ENCODE measurements at regions not wholly inside any gene's neighbourhood (a gene's known extent, or its start where the extent isn't known, plus 50 kb on each side); places are given as distances from the start of the nearest gene placed in this dataset.

DNA sequence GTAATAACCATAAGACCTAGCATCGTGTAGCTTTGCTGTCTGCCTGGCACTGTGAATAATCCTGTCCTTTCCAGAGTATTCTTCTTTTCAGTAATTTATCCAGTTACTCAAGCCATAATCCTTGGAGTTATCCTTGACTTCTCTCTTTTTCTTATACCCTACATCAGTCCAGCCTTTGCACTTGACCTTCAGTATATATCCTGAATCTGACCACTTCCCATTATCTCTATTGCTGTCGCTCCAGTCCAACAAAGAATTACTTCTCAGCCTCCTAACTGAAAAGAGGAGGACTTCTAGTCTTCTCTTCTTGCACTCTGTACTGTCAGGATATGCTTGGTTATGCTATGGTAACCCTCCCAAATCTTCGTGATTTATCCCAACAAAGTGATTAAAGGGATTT lies 393.8 kb downstream of the SHQ1 start:
- TF ChIP-seq CTCF (conservative IDR thresholded peaks at IDR 0.05; ENCODE audit: low read depth in 2 of 2) (no peak), ZNF114 (CRISPR knock-in tag; IDR thresholded peaks at IDR 0.05) (no peak), EZH2 (IDR thresholded peaks at IDR 0.05; ENCODE audit: low read depth, unreplicated experiment) (no peak)
